Pulmonary artery endothelial cell (primary cell): ENCODE measurements at regions not wholly inside any gene's neighbourhood (a gene's known extent, or its start where the extent isn't known, plus 50 kb on each side); places are given as distances from the start of the nearest gene placed in this dataset.

ENCODE experiments used
- DNase-seq: peaks from one replicate; pipeline ENCODE4 v3.0.0-alpha.2; 2011; ENCODE audit warnings: low read depth, low spot score

DNA sequence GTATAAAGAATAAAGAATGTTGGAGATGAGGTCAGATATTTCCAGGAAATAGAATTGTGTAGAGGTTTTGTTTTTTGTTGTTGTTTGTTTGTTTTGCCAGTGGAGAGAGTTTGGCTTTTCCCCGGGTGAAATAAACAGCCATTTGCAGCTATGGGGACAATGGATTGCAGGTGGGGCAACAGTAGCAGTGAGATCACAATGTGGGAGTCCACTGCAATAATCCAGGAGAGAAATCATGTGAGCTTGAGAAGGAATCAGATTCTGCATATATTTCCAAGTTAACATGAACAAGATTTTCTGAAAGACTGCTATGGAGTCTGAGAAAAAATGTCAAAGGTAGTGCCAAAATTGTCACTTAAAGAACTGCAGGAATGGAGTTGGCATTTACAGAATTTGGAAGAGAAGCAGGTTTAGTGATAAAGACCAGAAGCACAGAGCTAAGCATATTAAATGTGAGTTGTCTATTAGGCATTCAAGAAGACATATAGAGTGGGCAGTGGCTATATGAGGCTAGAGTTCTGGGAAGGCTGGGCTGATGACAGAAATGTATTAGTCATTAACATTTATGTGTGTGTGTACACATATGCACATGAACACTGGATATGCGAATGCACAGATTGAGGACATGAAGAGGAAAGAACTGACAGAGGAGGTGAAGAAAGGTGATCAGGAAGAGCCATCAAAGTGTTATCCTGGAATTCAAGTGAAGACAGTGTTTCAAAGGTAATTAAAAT, 729.6 kb upstream of the PTBP2 start:
- no peak for DNase-seq

DNA sequence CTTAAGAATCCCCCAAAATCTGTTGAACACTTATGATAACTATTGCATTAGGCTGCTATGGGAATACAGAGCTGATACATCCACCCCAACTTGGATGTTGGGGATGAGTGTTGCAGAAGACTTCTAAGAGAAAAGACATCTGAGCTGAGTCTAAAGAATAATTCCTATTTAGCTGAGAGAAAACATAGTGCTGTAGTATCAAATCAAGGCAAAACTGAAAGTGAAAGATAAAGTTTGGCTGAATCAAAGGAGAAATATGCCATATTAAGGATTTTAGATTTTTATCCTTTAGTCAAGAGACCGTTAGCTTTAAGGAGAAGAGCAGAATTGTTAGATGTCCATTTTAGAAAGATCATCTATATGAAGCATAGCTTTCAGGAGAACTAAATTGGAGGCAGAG, 726.9 kb upstream of the PTBP2 start:
- DNase-seq, result no peak

DNA sequence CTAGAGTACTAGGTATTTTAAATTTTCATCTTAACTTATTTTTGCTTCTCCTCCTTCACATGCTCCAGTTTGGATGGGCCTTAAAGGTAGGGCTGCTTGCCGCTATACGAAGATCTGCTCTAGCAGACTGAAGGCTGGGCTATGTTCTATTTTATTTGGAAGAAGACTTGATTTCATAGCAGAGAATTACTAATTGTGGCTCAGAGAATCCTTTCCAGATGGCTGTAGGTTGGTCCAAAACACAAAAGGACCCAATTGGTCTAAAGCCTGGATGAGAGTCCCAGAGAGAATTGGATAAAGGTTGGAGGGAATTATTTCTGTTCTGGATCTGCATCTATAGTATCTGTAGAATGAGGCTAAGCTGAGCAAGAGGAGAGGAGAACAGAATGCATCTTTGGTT, 719.4 kb upstream of the PTBP2 start:
- DNase-seq, result no peak

DNA sequence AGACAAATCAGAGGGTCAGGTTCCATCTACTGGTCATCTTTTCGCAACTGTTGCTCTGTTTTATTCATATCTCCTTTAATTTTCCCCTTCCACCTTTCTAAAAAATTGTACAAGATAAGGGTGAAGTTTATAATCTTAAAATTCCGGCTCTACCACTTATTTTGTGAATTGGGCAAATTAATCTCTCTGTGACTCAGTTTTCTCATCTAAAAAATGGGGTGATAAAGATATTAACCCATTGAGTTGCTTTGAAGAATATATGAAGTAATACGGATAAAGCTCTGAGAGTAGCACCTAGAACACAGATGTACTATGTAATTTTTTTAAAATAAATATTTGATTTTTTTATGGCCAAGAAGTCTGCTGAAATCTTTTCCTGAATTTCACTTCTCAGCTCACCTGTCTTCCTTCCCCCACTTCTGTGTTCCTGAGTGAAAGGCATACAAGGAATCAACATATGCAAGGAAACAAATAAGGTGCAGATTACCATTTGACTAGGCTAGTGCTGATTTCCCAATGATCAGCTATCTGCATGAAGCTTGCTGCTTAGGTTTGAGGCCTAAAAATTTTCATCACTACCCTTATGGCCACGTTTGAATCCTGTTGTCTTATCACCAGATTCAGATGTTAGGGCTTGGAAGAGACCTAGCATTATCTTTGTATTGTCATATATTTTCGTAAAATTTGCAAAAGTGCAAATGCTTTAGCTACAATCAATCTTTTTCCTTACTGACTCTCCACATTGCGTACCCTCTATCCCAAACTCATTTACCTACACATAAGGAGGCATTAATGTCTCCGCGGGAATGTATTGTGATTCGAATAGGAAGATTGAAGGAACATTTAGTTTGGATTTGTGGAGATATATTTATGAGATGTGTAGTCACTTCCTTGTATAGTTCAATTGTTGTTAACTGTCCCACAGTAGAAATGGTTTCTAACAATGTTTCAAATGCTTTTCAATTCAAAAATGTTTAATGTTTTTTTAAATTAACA, 718.3 kb upstream of the PTBP2 start:
- no peak for DNase-seq

DNA sequence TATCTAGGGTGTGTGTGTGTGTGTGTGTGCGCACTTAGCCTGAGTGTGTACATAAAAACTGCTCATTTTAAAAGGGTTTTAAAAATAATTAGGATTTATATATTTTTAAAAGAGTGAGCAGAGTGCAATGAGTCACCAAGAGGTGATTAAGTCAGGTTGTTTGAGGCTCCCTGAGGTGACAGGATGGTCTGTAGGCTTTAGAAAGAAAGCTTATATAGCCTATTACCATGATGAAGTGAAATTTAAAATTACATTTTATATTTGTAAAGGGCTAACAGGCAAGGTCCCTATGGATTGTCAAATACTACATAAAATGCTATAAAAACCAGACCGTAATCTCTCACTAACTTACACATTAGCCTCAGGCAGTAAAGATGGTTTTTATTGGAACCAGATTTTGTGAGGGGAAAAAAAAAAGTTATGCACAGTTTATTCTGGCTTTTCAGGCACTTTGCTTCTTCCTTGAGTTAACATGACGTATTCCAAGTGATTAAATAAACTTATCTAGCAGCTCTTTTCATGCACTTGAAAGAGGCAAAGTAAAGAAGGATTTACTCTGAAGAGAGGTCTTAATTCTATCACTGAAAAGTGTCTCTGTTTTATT, 711.7 kb upstream of the PTBP2 start:
- no peak for DNase-seq

DNA sequence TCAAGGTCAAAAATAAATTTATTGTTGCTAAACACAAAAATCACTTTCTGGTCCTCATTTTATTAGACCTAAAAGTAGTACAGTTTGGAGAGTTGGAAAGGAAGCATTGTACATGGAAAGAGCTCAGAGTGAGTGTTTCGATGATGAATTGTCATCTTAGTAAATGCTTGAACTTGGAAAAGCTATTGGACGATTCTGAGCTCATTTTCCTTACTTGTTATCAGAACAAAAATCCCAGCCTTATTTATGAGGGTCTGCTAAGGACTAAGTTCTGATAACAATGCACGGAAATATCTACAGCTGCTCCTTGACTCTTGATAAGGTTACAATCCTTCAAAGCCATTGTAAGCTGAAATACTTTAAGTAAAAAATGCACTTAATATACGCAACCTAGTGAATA, 710.0 kb upstream of the PTBP2 start:
- DNase-seq, result no peak

DNA sequence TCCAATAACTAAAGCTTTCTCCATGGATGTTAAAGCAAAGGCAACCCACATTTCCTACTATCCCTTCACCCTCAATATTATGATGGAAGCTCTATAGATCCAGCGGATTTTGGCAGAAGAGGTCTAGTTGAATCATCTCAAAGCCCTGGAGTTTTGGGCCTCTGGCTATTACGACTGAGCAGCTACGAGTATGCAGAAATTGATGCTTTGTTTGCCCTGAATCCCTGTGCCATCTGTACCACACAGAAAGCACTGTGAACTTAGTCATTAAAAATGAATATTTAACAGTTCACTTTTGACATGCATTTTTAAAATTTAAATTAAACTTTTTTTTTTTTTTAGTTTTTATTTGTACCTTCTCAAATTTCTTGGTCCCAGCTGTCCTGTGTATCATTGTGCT, 705.4 kb upstream of the PTBP2 start:
- no peak for DNase-seq

DNA sequence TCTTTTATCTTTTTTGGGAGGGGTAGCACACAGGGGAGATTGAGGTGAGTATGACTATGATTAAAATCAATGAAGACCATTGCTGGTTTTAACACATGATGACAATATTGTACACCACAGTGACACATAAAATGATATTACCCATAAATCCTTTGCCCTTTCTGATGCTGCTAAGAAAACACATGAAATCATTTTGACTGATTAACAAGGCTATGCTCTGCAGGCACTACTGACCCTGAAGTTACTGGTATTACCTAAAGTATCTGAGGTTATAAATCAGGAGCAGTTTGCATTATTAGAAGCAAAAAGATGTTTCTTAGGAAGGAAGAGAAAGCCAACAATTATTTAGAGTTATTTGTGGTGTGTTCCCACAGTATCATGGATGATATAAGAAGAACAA, 701.2 kb upstream of the PTBP2 start:
- no peak for DNase-seq

DNA sequence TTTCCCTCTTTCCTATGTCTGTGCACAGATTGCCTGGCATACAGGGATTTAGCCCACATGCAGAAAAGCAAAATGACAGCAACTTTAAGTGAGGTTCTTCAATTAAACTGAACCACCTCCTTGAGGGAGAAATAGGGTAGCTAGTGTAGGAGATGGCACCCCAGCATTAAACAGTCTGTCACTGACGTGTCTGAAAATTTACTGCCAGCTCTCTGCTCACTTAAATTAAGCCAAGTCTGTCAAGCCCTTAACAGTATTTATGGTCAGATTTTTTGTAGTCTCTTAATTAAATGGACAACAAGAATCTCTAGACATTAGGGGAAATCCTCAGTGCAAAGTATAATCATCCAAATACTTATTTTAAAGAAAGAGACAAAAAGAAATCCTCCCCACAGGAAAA, 696.5 kb upstream of the PTBP2 start:
- no peak for DNase-seq

DNA sequence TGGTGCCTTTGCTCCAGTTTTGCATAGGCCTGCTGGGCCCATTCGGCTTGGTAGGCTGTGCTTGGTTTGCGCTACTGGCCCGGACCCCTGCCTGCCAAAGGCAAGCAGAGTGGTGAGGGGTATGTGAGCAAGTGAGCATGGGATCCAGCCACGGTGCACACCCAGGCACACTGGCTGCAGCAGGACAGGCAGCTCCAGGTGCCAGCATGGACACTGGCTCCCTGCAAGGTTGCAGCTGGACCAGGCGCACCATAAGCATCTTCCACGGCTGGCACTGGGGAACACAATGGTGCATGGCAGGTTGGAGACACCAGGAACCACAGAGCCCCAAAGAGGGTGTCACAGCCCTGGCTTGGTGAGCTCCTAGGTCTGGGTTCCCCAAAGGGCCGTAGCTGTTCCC, 693.5 kb upstream of the PTBP2 start:
- no peak for DNase-seq

DNA sequence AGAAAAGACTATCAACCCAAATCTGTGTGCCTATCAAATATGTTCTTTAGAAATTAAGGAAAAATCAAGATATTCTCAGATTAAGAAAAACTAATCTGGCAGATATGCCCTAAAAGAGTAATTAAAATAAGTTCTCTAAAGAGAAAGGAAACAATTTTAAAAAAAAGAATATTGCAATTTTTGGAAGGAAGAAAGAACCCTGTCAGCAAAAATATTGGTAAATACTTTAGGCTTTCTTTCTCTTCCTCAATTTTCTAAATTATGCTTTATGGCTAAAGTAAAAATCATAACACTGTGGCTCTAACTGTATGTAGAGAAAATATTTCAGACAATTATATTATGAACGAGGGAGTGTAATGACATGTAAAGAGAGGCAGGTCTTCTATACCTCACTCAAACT, 691.3 kb upstream of the PTBP2 start:
- DNase-seq, result no peak

DNA sequence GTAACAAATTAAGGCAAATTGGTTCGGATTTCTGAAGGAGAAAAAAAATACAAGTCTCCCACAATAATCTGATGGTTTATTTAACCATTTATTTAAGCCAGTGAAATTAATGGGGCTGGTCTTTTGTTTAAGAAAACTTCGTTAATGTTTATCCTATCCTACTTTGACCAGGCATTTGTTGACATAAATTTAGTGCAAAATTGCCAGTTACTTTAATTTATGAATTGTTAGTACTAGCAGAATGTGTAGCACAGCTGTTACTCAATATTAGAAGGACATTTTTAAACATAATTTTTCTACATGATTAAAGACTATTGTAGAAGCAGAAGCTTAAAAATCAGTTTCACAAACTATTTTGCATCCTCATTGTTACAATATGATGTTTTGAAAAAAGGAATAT, 687.6 kb upstream of the PTBP2 start:
- DNase-seq, result no peak

DNA sequence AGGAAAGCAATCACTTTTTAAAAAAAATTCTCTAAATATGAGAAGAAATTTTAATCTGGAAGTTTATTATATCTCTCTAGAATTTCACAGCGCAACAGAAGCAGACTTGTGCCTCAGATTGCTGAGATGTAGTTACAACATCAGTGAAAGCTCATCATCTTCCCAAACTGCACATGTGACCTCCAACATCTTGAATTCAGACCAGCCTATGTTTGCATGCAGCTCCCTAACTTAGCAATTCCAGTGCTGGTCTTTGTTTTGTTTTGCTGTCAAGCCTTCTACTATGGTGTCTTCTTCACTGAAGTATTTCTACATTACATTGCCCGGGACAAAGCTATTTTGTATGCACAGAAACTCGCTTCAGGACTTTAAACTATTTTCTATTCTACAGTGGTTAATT, 684.8 kb upstream of the PTBP2 start:
- no peak for DNase-seq

DNA sequence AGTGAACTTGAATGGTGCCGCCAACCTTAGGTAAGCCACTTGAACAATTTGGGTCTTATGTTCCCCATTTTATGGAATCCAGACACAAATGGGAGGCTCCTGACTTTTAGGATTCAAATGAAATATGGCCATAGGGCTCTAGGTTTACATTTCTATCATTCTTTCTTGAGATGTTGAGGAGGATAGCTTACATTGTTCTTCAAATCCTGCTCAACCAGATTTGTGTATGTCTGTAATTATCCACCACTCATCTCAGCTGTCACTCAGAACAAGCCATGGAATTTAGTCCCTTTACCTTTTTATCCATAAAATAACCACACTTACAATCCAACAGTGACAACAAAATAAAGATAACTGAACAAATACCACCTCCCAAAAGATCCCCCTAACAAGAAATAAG, 682.9 kb upstream of the PTBP2 start:
- no peak for DNase-seq

DNA sequence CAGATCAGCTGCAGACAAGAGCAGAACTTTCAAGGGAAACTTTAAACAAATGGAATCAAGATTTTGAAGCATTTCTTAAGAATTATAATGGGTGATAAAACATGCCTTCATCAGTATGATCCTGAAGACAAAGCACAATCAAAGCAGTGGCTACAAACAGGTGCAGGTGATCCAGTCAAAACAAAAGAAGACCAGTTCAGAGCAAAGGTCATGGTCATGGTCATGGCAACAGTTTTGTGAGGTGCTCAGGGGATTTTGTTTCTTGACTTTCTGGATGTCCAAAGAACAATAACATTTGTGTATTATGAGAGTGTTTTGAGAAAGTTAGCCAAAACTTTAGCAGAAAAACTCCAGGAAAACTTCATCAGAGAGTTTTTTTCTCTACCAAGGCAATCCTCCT, 681.7 kb upstream of the PTBP2 start:
- DNase-seq, result no peak

DNA sequence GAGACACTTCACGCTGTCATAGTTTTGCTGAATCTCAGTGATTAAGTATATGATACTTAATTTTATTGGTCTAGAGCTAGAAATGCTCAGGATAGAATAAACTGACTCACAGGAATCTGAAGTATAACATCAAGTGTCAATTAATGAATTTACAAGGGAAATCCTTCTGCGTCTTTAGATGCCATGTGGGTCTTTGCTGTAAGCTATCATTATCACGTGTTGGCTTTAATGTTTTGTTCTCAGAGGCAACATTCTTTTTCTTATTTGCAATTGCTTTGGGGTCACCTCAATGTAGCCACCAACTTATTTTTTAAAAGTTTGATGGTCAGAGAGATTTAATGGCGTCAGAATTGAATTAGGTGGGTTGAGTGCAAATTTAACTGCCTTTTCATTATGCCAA, 680.1 kb upstream of the PTBP2 start:
- no peak for DNase-seq

DNA sequence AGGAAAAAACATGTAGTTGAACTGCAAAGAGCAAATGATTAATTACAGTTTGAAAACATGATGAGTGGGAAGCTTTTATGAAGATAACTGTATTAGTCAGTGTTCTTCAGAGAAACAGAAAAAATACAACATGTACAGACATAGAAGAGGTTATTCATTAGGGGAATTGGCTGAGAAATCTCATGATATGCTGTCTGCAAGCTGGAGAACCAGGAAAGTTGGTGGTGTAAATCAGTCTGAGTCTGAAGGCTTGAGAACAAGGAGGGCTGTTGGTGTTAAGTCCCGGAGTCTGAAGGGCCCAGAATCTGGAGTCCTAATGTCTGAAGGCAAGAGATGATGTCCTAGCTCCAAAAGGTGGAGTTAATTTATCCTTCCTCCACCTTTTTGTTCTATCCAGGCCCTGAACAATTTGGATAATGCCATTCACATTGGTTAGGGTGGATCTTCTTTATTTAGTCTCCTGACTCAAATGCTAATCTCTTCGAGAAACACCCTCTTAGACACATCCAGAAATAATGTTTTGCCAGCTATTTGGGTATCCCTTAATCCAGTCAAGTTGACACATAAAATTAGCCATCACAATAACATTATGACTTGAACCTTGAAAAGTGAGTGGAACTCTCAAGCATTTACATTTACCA, 672.9 kb upstream of the PTBP2 start:
- DNase-seq, result no peak

DNA sequence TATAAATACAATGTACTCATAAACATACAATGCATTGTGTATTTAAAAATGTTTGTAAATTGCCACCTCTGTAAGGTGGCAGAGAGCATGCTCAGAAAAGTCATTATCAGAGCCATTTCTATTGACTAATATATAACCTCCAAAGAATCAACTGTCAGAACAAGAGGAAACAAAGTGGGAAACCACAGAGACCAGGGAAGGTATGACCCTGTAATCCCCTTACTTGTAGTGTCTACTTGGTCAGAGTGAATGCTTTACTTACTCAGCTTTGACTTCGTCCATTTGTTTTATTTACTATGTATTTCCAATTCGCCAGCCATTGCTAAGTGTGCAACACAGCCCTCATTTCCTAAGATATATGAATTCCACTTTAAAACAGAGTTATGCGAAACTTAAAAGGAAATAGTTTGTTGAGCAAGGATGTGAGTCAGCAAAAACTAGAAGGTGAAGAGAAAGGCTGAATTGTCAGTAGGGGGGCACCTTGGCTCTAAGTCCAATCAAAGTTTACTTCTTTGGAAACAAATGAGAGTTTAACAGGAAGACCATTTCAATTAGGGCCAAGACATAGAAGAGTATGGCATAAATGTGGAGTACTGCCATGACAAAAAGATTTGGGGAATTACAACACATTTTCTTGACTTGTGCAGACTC, 671.7 kb upstream of the PTBP2 start:
- no peak for DNase-seq

DNA sequence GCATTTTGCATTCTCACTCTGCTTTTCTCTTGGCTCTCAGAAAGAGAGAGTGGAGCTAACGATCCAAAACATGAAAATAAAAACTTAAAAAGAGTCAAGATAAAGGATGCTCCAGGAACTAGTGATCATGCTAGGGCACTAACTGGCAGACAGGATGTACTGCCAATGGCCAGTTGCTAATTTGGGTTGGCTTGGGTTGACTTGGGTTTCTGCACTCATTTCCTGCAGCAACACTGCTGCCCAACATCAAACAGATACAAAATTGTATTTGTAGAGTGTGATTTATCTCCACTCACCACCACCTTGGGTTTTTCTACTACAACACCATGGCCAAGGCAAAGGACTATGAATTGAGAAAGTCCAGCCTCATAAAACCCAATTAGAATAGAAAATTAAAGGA, 662.3 kb upstream of the PTBP2 start:
- DNase-seq, result no peak

DNA sequence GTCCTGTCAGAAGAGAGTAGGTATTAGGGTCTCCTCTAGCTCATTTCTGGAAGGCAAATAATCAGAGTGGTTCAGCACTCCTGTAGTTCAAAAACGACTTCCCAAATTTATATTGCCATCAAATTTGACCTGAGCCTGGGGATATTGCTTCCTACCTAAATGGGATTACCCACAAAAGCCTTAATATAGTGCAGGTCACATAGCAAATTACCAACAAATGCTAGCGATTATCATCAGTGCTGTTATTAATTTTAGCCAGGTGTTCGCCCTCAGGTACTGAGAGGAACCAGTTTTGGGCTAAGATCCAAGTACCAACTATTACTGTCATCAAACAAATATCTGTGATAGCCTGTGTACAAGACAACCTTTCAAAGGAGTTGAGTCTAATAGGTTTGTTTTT, 661.8 kb upstream of the PTBP2 start:
- DNase-seq, result no peak

DNA sequence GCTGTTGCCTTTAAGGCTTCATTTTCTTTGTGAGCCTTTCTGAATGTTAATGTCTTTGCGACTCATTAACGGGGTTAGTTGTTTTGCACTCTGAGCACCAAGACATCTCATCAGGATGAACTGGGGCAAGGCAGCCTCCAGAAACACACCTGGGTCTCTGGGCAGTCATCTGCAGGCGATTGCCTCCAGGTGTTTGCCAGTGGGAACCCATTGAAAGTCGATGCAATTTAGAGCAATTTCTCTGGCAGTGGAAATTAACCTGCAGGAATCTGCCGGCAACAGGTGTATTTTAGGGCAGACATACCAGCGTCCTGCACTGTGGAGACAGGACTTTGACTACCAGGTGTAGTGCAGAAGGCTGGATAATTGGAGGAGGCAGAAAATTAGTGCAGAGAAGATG, 661.0 kb upstream of the PTBP2 start:
- no peak for DNase-seq
